ENCODE measurements at regions not wholly inside any gene's neighbourhood (a gene's known extent, or its start where the extent isn't known, plus 50 kb on each side); places are given as distances from the start of the nearest gene placed in this dataset.
A peak's percentile ranks its signal among the peaks of the same experiment; 100 is the strongest.

- DNase-seq (ENCODE audit: low spot score): no peak
These were observed 366.0 kb upstream of the SHH start for GRCh38 chr7:156178214-156178613.

- no peak for DNase-seq (ENCODE audit: low spot score)
These were observed 365.3 kb upstream of the SHH start for GRCh38 chr7:156177422-156178055.

- DNase-seq (ENCODE audit: low spot score): no peak
These were observed 363.8 kb upstream of the SHH start for GRCh38 chr7:156176039-156176438.

GRCh38 chr7:156175003-156175402, 362.7 kb upstream of the SHH start:
- no peak for DNase-seq (ENCODE audit: low spot score)

GRCh38 chr7:156174428-156174827, 362.2 kb upstream of the SHH start:
- DNase-seq (ENCODE audit: low spot score): no peak

GRCh38 chr7:156173748-156174353, 361.6 kb upstream of the SHH start:
- no peak for DNase-seq (ENCODE audit: low spot score)

GRCh38 chr7:156173346-156173745, 361.1 kb upstream of the SHH start:
- no peak for DNase-seq (ENCODE audit: low spot score)

- no peak for DNase-seq (ENCODE audit: low spot score)
These were observed 360.4 kb upstream of the SHH start for GRCh38 chr7:156172638-156173037.

- DNase-seq (ENCODE audit: low spot score): no peak
These were observed 357.5 kb upstream of the SHH start for GRCh38 chr7:156169474-156170370.

GRCh38 chr7:156168434-156168833, 356.2 kb upstream of the SHH start:
- DNase-seq (ENCODE audit: low spot score): no peak

- no peak for DNase-seq (ENCODE audit: low spot score)
These were observed 355.7 kb upstream of the SHH start for GRCh38 chr7:156167987-156168386.

GRCh38 chr7:156167417-156167807, 355.1 kb upstream of the SHH start:
- no peak for DNase-seq (ENCODE audit: low spot score)

GRCh38 chr7:156166692-156167416, 354.6 kb upstream of the SHH start:
- DNase-seq (ENCODE audit: low spot score): no peak

GRCh38 chr7:156163747-156164146, 351.5 kb upstream of the SHH start:
- DNase-seq (ENCODE audit: low spot score): no peak

GRCh38 chr7:156162451-156162850, 350.2 kb upstream of the SHH start:
- no peak for DNase-seq (ENCODE audit: low spot score)

GRCh38 chr7:156160811-156161210, 348.5 kb upstream of the SHH start:
- peak; percentile 85 for DNase-seq (ENCODE audit: low spot score)

- no peak for DNase-seq (ENCODE audit: low spot score)
These were observed 346.4 kb upstream of the SHH start for GRCh38 chr7:156158693-156159092.

GRCh38 chr7:156158213-156158612, 345.9 kb upstream of the SHH start:
- DNase-seq (ENCODE audit: low spot score): no peak

- no peak for DNase-seq (ENCODE audit: low spot score)
These were observed 345.2 kb upstream of the SHH start for GRCh38 chr7:156157409-156158012.

GRCh38 chr7:156156734-156157408, 344.6 kb upstream of the SHH start:
- peak; percentile 50 for DNase-seq (ENCODE audit: low spot score)

GRCh38 chr7:156155988-156156733, 343.9 kb upstream of the SHH start:
- DNase-seq (ENCODE audit: low spot score): no peak

All from iPS-NIHi11 (cell line).